Activated CD4-positive, CD25-positive, alpha-beta regulatory T cell (primary cell): ENCODE measurements at regions not wholly inside any gene's neighbourhood (a gene's known extent, or its start where the extent isn't known, plus 50 kb on each side); places are given as distances from the start of the nearest gene placed in this dataset.

Experiments
- DNase-seq, 4 experiments: peaks; one replicate each; lab custom pipeline; 2025; lab: John Stamatoyannopoulos, UW

- DNase-seq: no peak
These were observed 317.5 kb downstream of the CD83 start for GRCh38 chr6:14434916-14435690.

- no peak for DNase-seq
These were observed 319.1 kb downstream of the CD83 start for GRCh38 chr6:14436592-14437132.

- no peak for DNase-seq
These were observed 321.8 kb downstream of the CD83 start for GRCh38 chr6:14439419-14439818.

DNA sequence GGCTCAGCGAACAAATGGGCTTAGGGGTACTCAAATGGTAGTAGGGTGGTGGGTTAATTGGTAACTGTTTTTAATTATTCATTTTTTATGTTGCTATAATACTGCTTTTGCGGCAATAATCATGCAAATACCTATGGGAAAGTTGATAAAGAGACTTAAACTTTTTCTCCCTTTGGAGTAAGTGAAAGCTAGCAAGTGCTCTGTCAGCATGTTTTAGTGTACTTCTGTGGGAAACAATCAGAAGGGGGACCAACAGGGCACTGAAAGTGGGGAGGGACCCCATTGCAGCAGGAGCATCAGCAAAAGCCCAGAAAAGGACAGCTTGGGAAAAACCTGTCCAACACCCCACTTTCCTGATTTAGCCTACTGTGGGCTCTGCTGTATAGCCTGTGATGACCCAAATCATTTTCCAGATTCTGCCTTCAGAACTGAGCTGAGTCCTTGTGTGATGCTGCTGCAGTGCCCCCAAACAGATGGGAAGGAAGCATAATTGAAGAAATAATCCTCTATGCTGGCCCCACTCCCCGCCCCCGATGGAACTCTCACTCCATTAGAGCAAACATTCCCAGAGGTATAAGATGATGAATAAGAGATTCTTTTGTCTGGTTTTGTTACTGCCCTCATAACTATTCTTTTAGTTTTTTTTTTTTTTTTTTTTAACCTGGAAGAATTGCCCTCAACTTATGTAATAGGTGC lies 322.8 kb downstream of the CD83 start:
- no peak for DNase-seq

DNA sequence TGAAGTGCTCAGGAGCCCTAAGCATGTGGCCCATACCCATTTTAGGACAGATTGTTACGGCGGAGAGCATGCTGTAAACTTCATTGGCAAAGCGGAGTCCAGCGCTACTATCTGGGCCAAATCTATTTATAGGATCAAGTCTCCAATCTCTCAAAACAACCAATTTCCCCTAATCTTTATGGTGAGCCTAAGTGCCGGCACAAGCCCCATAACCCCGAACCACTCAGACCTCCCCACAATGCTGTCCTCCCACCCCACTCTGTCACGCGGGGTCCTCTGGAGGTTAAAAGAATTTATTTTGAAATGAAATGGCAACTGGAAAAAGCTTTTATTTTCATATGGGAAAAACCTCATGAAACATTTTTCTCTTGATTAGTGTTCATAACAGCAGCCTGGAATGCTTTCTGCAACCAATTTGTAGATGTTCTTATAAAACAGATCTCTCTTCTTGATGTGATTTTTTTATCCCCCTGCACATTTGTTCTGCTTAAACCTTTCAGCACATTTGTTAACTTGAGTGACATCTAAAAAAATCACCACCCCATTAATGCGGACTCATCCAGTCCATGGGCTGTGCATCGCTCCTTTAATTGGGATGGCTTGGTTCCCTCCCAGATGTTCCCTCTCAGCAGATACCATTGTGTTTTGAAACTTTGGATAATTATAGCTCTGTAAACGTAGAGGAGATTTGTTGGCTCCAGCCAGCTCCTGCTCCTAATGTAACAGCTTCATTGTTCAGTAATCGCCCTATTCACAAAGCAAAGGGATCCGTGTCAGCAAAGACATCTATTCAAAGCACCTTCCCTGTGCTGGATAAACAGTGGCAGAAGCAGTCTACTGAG lies 323.6 kb downstream of the CD83 start:
- no peak for DNase-seq

DNA sequence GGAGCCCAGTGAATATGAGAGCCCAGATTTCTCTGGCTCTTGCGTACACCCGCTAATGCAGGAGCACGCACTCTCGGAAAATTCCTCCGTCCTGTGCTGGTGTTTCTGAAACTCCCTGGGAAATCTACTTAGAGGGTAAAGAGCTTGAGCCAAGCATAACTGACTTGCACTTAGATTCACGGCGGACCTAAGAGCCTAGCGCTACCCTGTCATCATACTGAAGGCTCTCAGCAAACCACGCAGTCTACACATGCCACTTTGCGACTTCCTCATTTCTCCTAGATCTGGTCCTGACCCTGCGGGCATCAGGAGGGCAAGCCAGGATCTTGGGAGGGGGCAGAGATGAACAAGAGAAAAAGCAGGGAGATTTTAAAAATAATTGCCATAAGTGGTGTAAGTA lies 324.7 kb downstream of the CD83 start:
- DNase-seq: no peak

DNA sequence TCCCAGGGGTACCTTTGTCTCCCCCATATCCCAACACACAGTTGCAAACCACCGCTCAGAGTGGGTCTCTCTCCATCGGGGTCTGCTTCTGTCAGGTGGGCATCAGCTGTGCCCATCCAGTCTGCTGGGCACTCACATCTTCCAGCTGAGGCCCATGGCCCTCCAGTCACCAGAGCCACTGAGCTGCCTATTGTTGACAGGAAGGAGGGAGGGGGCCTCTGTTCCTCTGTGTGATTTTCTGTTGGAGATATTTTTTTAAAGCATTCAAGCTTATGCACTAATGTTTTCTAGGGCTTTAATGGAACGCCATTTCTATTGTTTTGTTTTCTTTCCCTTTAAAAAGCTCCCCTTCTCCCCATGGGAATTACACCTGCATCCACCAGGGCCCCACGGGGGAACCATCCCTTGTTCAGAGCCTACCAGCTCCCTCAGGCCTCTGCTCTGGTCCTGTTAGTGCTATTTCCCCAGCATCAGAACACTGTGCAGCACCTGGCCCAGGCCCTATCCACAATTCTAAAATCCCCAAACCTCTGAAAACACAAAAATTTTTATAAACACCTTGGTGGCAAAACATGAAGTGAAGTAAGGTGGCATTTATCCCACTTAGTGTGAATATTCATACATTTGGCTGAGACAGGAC lies 326.2 kb downstream of the CD83 start:
- DNase-seq: no peak

DNA sequence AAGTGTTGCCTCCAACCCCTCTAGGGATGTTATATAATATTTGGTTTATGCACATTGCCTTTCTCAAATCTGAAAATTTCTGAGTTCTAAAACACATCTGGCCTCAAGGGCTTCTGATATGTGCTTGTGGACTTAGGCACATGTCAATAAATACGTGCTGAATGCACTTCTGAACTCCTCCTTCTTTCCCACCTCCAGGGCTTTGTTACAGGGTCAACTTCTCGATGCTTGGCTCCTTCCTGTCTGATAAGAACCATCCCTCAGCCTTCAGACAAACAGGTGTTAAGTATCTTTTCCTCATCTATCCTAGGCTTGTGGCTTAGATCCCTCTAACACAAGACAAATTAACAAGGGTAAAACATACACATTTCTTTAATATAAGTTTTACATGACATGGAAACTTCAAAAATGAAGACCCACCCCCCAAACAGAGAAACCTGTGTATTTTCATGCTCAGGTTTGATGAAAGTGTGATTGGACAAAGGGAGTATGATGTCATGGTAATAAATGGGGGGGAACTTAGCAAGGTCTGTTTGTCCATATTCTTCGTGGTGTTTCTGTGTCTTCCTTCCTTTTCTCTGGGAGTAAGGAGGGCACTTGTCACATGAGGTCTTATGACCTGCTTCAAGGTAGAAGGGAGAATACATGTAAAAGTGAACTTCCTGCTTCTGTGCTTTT lies 326.9 kb downstream of the CD83 start:
- DNase-seq: no peak

DNA sequence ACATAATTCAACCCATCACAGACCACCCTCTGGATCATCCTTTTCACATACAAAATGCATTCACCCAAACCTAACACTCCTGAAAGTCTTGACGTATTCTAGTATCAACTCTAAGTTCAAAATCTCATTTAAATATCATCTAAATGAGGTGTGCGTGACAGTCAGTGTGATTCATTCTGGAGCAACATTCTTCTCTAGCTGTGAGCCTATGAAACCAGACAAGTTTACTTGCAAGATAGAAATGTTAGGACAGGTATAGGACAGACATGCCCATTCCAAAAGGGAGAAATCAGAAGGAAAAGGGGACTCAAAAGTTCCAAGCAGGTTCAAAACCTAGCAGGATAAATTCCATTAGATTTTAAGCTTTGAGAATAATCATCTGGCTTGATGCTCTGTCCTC lies 329.7 kb downstream of the CD83 start:
- no peak for DNase-seq

DNA sequence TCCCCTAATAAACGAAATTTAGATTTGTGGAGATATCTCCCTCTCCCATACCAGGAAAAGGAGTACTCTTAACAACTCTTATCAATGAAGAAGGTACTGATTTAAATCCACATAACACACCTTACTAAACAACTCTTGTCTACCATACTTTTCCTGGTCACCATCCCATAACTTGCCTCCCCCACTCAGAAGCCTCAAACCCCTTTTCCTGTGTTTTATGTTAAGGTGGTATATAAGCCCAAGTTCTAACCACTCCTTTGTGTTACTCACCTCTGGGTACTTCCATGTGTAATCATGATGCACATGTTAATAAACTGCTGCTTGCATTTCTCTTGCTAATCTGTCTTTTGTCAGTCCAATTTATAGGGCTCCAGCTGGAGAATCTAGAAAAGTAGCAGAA lies 330.7 kb downstream of the CD83 start:
- DNase-seq: no peak

DNA sequence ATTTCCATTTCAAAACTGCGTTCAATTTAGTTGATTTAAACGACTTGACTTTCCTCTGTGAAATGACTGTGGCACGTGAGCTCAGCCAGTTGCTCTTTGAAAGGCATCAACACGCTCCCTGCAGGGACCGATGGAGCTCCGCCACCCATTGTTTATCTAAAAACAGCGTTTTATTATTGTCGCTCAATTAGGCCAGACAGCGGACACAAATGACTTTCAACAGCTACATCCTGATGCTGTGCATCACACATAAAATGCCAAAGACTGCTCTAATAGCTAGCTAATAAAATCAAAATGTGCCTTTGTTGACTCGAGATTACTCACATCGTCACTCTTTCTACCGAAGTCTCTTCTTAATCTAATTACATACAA lies 332.5 kb downstream of the CD83 start:
- DNase-seq: no peak

- no peak for DNase-seq
These were observed 333.0 kb downstream of the CD83 start for GRCh38 chr6:14450578-14450977.

DNA sequence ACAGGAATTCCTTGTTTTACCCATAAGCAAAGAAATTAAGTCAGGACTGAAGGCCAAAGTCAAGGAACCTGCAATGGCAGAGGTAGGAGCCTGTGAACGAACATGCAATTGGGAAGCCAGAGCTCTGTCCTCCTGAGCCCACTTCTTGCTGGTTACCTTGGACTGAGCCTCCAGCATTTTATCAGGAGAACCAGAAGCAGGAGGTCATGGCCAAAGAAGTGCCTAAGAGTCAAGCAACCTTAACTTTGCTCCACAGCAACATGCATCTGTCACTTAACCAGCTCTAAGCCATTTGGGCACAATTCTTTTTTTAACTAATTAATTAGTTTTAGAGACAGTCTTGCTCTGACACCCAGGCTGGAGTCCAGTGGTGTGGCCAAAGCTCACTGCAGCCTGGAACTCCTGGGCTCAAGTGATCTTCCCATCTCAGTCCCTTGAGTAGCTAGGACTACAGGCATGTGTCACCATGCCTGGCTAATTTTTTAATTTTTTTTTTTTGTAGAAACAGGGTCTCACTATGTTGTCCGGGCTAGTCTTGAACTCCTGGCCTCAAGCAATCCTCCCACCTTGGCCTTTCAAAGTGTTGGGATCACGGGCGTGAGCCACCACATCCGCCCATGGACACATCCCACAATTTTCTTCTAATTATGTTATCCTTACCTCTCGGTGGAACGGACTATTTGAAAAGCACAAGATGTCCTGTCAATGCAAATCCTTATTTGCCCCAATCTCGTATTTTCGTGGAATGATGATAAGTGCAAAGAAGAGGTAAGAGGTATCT lies 334.2 kb downstream of the CD83 start:
- no peak for DNase-seq

- no peak for DNase-seq
These were observed 335.3 kb downstream of the CD83 start for GRCh38 chr6:14452567-14453527.

DNA sequence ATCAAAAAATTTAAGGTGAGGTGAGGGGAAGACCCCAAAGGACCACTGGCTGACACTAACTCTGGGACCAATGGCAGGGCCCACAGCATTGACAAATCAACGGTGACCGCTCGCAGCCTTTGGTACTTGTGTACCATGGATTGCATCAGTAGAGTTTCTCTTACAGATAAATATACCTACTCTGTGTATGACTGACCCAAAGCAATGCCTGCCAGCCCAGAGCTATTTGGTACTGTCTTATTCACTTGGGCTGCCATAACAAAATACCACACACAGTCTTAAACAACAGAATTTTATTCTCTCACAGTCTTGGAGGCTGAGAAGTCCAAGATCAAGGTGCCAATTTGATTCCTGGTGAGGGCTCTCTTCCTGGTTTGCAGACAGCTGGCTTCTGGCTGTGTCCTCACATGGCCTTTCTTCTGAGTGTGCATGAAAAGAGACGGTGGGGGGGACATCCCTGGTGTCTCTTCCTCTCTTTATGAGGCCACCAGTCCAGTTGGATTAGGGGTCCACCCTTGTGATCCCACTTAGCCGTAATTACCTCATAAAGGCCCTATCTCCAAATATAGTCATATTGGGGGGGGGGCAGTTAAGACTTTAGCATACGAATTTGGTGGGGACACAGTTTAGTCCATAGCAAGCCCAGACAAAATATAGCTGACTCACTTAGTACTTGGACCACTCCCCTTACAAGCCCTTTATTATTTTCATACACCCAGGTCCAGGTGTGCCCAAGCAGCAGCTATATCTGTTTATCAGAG lies 336.3 kb downstream of the CD83 start:
- DNase-seq: no peak

DNA sequence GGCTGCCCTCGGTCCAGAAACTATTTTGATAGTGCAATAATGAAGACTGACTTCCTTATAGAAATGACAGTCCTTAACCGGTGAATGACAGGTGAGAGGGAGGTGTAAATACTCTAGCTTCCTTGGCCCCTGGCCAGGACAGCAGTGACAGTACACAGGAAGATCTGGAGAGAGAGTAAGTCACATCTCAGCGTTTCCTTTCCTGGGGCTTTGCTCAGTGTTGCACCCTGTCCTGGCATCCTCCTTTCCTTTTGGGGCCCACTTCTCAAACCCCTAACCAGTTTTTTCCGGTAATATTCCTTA lies 336.9 kb downstream of the CD83 start:
- no peak for DNase-seq

GRCh38 chr6:14455427-14455826 lies 337.9 kb downstream of the CD83 start:
- no peak for DNase-seq

DNA sequence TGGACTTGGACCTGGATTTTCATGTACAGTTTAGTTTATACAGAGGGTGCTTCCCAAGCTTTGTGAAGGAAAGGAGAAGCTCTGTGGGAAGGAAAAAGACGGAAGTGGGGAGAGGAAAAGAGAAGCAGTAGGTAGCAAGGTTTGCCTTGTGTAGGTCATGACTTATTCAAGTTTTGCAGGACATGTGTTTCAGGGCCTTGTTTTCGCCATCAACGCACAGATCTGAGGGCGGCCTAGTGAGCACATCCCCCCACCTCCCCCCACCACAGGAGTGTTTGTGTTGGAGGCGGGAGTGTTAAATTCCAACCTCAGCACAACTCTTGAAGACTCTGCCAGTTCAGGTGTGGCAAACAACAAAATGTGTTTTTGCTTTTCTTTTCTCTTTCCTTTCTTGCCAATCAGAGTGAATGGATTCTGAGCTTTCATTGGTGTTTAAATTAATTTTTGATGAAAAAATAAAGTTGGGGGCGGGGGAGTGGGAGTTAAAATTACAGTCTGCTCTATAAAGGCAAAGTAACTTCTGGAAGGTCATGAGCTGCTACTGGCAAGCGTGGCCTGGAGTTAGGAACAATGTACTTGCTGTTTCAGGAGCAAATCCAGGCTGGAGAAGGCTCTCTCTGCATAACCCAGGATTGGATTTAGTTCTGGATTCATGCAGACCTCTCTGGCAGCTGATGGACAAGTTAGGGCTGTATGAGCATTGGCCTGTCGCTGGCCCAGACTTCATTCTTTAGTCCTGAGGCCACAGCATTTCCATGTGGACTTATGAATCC lies 338.5 kb downstream of the CD83 start:
- DNase-seq: no peak
